ENCODE measurements at regions not wholly inside any gene's neighbourhood (a gene's known extent, or its start where the extent isn't known, plus 50 kb on each side); places are given as distances from the start of the nearest gene placed in this dataset.

- DNase-seq (ENCODE audit: low spot score), result no peak
Measured at GRCh38 chr4:123807866-123808265, 411.3 kb downstream of the SPRY1 start.

- no peak for DNase-seq (ENCODE audit: low spot score)
Measured at GRCh38 chr4:123809864-123810263, 413.3 kb downstream of the SPRY1 start.

GRCh38 chr4:123812066-123812390 lies 415.4 kb downstream of the SPRY1 start:
- DNase-seq (ENCODE audit: low spot score), result no peak

GRCh38 chr4:123813901-123814300 lies 417.3 kb downstream of the SPRY1 start:
- DNase-seq (ENCODE audit: low spot score), result no peak

- DNase-seq (ENCODE audit: low spot score), result no peak
Measured at GRCh38 chr4:123816462-123816861, 419.9 kb downstream of the SPRY1 start.

- DNase-seq (ENCODE audit: low spot score), result no peak
Measured at GRCh38 chr4:123817025-123817688, 420.6 kb downstream of the SPRY1 start.

- no peak for DNase-seq (ENCODE audit: low spot score)
Measured at GRCh38 chr4:123819362-123820035, 422.9 kb downstream of the SPRY1 start.

- no peak for DNase-seq (ENCODE audit: low spot score)
Measured at GRCh38 chr4:123821861-123822260, 425.3 kb downstream of the SPRY1 start.

- DNase-seq (ENCODE audit: low spot score), result no peak
Measured at GRCh38 chr4:123822353-123822752, 425.8 kb downstream of the SPRY1 start.

- no peak for DNase-seq (ENCODE audit: low spot score)
Measured at GRCh38 chr4:123823244-123823643, 426.6 kb downstream of the SPRY1 start.

- DNase-seq (ENCODE audit: low spot score), result no peak
Measured at GRCh38 chr4:123824524-123824923, 427.9 kb downstream of the SPRY1 start.

- DNase-seq (ENCODE audit: low spot score), result no peak
Measured at GRCh38 chr4:123825596-123826291, 429.1 kb downstream of the SPRY1 start.

GRCh38 chr4:123826896-123827295 lies 430.3 kb downstream of the SPRY1 start:
- no peak for DNase-seq (ENCODE audit: low spot score)

- DNase-seq (ENCODE audit: low spot score), result no peak
Measured at GRCh38 chr4:123827511-123827910, 430.9 kb downstream of the SPRY1 start.

- no peak for DNase-seq (ENCODE audit: low spot score)
Measured at GRCh38 chr4:123830930-123831329, 434.3 kb downstream of the SPRY1 start.

GRCh38 chr4:123832173-123833026 lies 435.8 kb downstream of the SPRY1 start:
- DNase-seq (ENCODE audit: low spot score), result no peak

- DNase-seq (ENCODE audit: low spot score), result no peak
Measured at GRCh38 chr4:123833171-123833643, 436.6 kb downstream of the SPRY1 start.

- no peak for DNase-seq (ENCODE audit: low spot score)
Measured at GRCh38 chr4:123835831-123836590, 439.4 kb downstream of the SPRY1 start.

GRCh38 chr4:123836851-123837595 lies 440.4 kb downstream of the SPRY1 start:
- DNase-seq (ENCODE audit: low spot score), result no peak

GRCh38 chr4:123838474-123838873 lies 441.9 kb downstream of the SPRY1 start:
- DNase-seq (ENCODE audit: low spot score), result no peak

GRCh38 chr4:123840197-123840596 lies 443.6 kb downstream of the SPRY1 start:
- DNase-seq (ENCODE audit: low spot score), result no peak
